Pons (tissue), 1 donor: ENCODE measurements at regions not wholly inside any gene's neighbourhood (a gene's known extent, or its start where the extent isn't known, plus 50 kb on each side); places are given as distances from the start of the nearest gene placed in this dataset.
A peak's percentile ranks its signal among the peaks of the same experiment; 100 is the strongest.

Experiments used
- DNase-seq: peaks from one replicate; pipeline ENCODE4 v3.0.0-alpha.2; 2016; ENCODE audit warnings: low spot score

GRCh38 chr11:128300785-128301184 lies 286.6 kb downstream of the ETS1 start:
- DNase-seq, result no peak

- DNase-seq, result no peak
Measured at GRCh38 chr11:128299132-128299726, 288.1 kb downstream of the ETS1 start.

GRCh38 chr11:128298271-128298670 lies 289.1 kb downstream of the ETS1 start:
- DNase-seq, result no peak

GRCh38 chr11:128297805-128298204 lies 289.6 kb downstream of the ETS1 start:
- no peak for DNase-seq

- DNase-seq, result no peak
Measured at GRCh38 chr11:128297091-128297651, 290.2 kb downstream of the ETS1 start.

- DNase-seq, result no peak
Measured at GRCh38 chr11:128294671-128295050, 292.7 kb downstream of the ETS1 start.

GRCh38 chr11:128294001-128294670 lies 293.2 kb downstream of the ETS1 start:
- DNase-seq, result no peak

- no peak for DNase-seq
Measured at GRCh38 chr11:128291835-128292234, 295.5 kb downstream of the ETS1 start.

- DNase-seq, result no peak
Measured at GRCh38 chr11:128291007-128291406, 296.4 kb downstream of the ETS1 start.

- DNase-seq, result peak; percentile 71
Measured at GRCh38 chr11:128290106-128290840, 297.1 kb downstream of the ETS1 start.

GRCh38 chr11:128289048-128289447 lies 298.3 kb downstream of the ETS1 start:
- DNase-seq, result peak; percentile 12

- no peak for DNase-seq
Measured at GRCh38 chr11:128288368-128288767, 299.0 kb downstream of the ETS1 start.

- no peak for DNase-seq
Measured at GRCh38 chr11:128285321-128285720, 302.0 kb downstream of the ETS1 start.

GRCh38 chr11:128284634-128285033 lies 302.7 kb downstream of the ETS1 start:
- DNase-seq, result no peak

- no peak for DNase-seq
Measured at GRCh38 chr11:128283451-128283850, 303.9 kb downstream of the ETS1 start.

- no peak for DNase-seq
Measured at GRCh38 chr11:128282053-128282452, 305.3 kb downstream of the ETS1 start.

GRCh38 chr11:128279866-128280265 lies 307.5 kb downstream of the ETS1 start:
- no peak for DNase-seq

- no peak for DNase-seq
Measured at GRCh38 chr11:128273736-128274135, 313.6 kb downstream of the ETS1 start.

GRCh38 chr11:128271401-128271800 lies 316.0 kb downstream of the ETS1 start:
- no peak for DNase-seq

GRCh38 chr11:128269466-128269865 lies 317.9 kb downstream of the ETS1 start:
- DNase-seq, result no peak

- DNase-seq, result no peak
Measured at GRCh38 chr11:128266893-128267292, 320.5 kb downstream of the ETS1 start.

- DNase-seq, result no peak
Measured at GRCh38 chr11:128262463-128263345, 324.7 kb downstream of the ETS1 start.
